Endothelial cell of hepatic sinusoid (primary cell): ENCODE measurements at regions not wholly inside any gene's neighbourhood (a gene's known extent, or its start where the extent isn't known, plus 50 kb on each side); places are given as distances from the start of the nearest gene placed in this dataset.

Experiments used
- in situ Hi-C: cut with HindIII; loops from 2 replicates; pipeline ENCODE4 v1.10.0; 2017; ENCODE audit warnings: low sequenced_read_pairs

- in situ Hi-C loops = loop anchor here (5.0 kb wide), 1 partner anchor 231 kb away; no protein-coding TSS in a partner anchor
These were observed 75.7 kb upstream of the E2F8 start for GRCh38 chr11:19316434-19316833.

- in situ Hi-C loops = loop anchor here (5.0 kb wide), 1 partner anchor 232 kb away; no protein-coding TSS in a partner anchor
These were observed 74.8 kb upstream of the E2F8 start for GRCh38 chr11:19315511-19315910.

- in situ Hi-C loops = no loop called here
These were observed 72.4 kb upstream of the E2F8 start for GRCh38 chr11:19313140-19313539.

- in situ Hi-C loops = no loop called here
These were observed 70.7 kb upstream of the E2F8 start for GRCh38 chr11:19311308-19312030.

- in situ Hi-C loops = no loop called here
These were observed 66.8 kb upstream of the E2F8 start for GRCh38 chr11:19307498-19307897.

GRCh38 chr11:19306179-19306944 lies 65.6 kb upstream of the E2F8 start:
- in situ Hi-C loops = no loop called here

GRCh38 chr11:19301361-19301760 lies 60.6 kb upstream of the E2F8 start:
- in situ Hi-C loops = no loop called here

GRCh38 chr11:19294444-19294843 lies 53.7 kb upstream of the E2F8 start:
- in situ Hi-C loops = no loop called here

GRCh38 chr11:19291064-19291463 lies 50.3 kb upstream of the E2F8 start:
- in situ Hi-C loops = no loop called here
